ENCODE measurements at regions not wholly inside any gene's neighbourhood (a gene's known extent, or its start where the extent isn't known, plus 50 kb on each side); places are given as distances from the start of the nearest gene placed in this dataset.

DNA sequence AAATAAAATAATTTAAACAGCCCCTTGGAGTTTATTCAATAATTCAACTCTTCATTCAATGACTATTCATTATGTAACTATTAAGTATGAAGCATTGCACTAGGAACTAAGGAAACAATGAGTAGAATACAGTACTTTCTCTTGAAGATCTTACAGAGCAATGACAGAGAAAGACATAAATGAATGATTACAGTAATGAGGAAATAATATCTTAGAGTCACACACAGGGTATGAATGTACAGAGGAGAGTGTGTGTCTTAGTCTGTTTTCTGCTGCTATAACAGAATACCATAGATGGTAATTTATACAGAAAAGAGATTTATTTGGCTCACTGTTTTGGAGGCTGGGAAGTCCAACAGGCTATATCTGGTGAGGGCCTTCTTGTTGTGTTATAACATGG, 120.5 kb upstream of the NRBF2 start:
- H3K9ac ChIP-seq (ENCODE audit: control insufficient read depth, insufficient read depth, low read length) = no peak overlapping the region
- in situ Hi-C loops (cut with MboI) (no loop called here), intact Hi-C loops (cut with micrococcal nuclease; ENCODE audit: unreplicated experiment) (no loop called here)
- DNase-seq (ENCODE audit: low read depth, low spot score) (no peak), FAIRE-seq (no peak), ATAC-seq (no peak)
- CTCF ChIA-PET = no interaction called here
- H3K36me3 ChIP-seq (ENCODE audit: control insufficient read depth in 2 of 2, insufficient read depth in 2 of 2, low read length in 1 of 2) = no peaks in the 10 kb centered on the region
- no peak overlapping the region for H3K4me2 ChIP-seq (ENCODE audit: control insufficient read depth, insufficient read depth)
- POLR2A ChIA-PET = no interaction called here
- no peak overlapping the region for H3K4me3 ChIP-seq
- H4K20me1 ChIP-seq (ENCODE audit: control insufficient read depth, insufficient read depth) = no peaks in the 10 kb centered on the region
- no TSS peak for BruUV-seq (replicated peaks)
- RAD21 ChIA-PET (ENCODE audit: unreplicated experiment) = no interaction called here
- SMC1A ChIA-PET (ENCODE audit: uncharacterized antibody, unreplicated experiment) = interaction anchor here (1.1 kb wide), 2 partner anchors 12 to 145 kb away, joined by 3 read pairs; no protein-coding TSS in a partner anchor
- H3K4me1 ChIP-seq (ENCODE audit: control insufficient read depth, insufficient read depth, low read length) = no peaks in the 10 kb centered on the region
- H3K27me3 ChIP-seq (replicated peaks in 1 of 2; ENCODE audit: control insufficient read depth in 2 of 2, insufficient read depth in 2 of 2, low read length in 1 of 2) = no peaks in the 10 kb centered on the region
- no peaks in the 10 kb centered on the region for H3K9me3 ChIP-seq (replicated peaks; ENCODE audit: control insufficient read depth, insufficient read depth, low read length)
- H2AFZ ChIP-seq (ENCODE audit: control insufficient read depth, low read depth, low read length) = no peak overlapping the region
- TF ChIP-seq, protein P1, sequence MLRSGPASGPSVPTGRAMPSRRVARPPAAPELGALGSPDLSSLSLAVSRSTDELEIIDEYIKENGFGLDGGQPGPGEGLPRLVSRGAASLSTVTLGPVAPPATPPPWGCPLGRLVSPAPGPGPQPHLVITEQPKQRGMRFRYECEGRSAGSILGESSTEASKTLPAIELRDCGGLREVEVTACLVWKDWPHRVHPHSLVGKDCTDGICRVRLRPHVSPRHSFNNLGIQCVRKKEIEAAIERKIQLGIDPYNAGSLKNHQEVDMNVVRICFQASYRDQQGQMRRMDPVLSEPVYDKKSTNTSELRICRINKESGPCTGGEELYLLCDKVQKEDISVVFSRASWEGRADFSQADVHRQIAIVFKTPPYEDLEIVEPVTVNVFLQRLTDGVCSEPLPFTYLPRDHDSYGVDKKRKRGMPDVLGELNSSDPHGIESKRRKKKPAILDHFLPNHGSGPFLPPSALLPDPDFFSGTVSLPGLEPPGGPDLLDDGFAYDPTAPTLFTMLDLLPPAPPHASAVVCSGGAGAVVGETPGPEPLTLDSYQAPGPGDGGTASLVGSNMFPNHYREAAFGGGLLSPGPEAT (IDR thresholded peaks at IDR 0.05; ENCODE audit: low read depth) = no peak
- TF ChIP-seq SUZ12 (IDR thresholded peaks at IDR 0.05; ENCODE audit: unreplicated experiment) = no peak
- no peak for TF ChIP-seq ZNF274 (IDR thresholded peaks at IDR 0.05; ENCODE audit: insufficient read depth, insufficient read length)
- TF ChIP-seq, protein P2, sequence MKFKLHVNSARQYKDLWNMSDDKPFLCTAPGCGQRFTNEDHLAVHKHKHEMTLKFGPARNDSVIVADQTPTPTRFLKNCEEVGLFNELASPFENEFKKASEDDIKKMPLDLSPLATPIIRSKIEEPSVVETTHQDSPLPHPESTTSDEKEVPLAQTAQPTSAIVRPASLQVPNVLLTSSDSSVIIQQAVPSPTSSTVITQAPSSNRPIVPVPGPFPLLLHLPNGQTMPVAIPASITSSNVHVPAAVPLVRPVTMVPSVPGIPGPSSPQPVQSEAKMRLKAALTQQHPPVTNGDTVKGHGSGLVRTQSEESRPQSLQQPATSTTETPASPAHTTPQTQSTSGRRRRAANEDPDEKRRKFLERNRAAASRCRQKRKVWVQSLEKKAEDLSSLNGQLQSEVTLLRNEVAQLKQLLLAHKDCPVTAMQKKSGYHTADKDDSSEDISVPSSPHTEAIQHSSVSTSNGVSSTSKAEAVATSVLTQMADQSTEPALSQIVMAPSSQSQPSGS (IDR thresholded peaks at IDR 0.05; ENCODE audit: low read length) = no peak
- TF ChIP-seq, protein P3, sequence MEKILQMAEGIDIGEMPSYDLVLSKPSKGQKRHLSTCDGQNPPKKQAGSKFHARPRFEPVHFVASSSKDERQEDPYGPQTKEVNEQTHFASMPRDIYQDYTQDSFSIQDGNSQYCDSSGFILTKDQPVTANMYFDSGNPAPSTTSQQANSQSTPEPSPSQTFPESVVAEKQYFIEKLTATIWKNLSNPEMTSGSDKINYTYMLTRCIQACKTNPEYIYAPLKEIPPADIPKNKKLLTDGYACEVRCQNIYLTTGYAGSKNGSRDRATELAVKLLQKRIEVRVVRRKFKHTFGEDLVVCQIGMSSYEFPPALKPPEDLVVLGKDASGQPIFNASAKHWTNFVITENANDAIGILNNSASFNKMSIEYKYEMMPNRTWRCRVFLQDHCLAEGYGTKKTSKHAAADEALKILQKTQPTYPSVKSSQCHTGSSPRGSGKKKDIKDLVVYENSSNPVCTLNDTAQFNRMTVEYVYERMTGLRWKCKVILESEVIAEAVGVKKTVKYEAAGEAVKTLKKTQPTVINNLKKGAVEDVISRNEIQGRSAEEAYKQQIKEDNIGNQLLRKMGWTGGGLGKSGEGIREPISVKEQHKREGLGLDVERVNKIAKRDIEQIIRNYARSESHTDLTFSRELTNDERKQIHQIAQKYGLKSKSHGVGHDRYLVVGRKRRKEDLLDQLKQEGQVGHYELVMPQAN (conservative IDR thresholded peaks at IDR 0.05) = no peak
- no peak for TF ChIP-seq SMAD5 (IDR thresholded peaks at IDR 0.05; ENCODE audit: low read depth)
- no peak for TF ChIP-seq SREBF1 (IDR thresholded peaks at IDR 0.05; ENCODE audit: low read length)
- TF ChIP-seq ZNF384 (IDR thresholded peaks at IDR 0.05; ENCODE audit: borderline replicate concordance, low read depth, low read length) = no peak
- TF ChIP-seq, protein P4, sequence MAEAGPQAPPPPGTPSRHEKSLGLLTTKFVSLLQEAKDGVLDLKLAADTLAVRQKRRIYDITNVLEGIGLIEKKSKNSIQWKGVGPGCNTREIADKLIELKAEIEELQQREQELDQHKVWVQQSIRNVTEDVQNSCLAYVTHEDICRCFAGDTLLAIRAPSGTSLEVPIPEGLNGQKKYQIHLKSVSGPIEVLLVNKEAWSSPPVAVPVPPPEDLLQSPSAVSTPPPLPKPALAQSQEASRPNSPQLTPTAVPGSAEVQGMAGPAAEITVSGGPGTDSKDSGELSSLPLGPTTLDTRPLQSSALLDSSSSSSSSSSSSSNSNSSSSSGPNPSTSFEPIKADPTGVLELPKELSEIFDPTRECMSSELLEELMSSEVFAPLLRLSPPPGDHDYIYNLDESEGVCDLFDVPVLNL (IDR thresholded peaks at IDR 0.05; ENCODE audit: low read depth, low read length) = no peak
- no peak for TF ChIP-seq CHD1 (IDR thresholded peaks at IDR 0.05; ENCODE audit: low read depth, low read length)
- TF ChIP-seq GATAD2B (conservative IDR thresholded peaks at IDR 0.05; ENCODE audit: low read depth) = no peak
- no peak for TF ChIP-seq CREM (IDR thresholded peaks at IDR 0.05; ENCODE audit: low read depth)
- H3K79me2 ChIP-seq (ENCODE audit: control insufficient read depth, insufficient read depth, low read length) = no peaks in the 10 kb centered on the region
- no peak overlapping the region for H3K27ac ChIP-seq (ENCODE audit: control insufficient read depth, insufficient read depth)
